ENCODE measurements at regions not wholly inside any gene's neighbourhood (a gene's known extent, or its start where the extent isn't known, plus 50 kb on each side); places are given as distances from the start of the nearest gene placed in this dataset.
"Not testable (repeated sequence)": the region's sequence is repeated elsewhere in the genome, so short reads cannot be mapped to it uniquely, and the experiment has no call there.

GRCh38 chr4:49129870-49130269 lies 143.8 kb downstream of the CWH43 start:
- not testable (repeated sequence) for TF ChIP-seq CTCF, POLR2A (IDR thresholded peaks at IDR 0.05)

Measured in lower leg skin (tissue), 3 donors.